ENCODE measurements at regions not wholly inside any gene's neighbourhood (a gene's known extent, or its start where the extent isn't known, plus 50 kb on each side); places are given as distances from the start of the nearest gene placed in this dataset.

- Histone ChIP-seq H3K79me1 (ENCODE audit: insufficient read depth, low read depth, low read length, poor library complexity, severe bottlenecking) (no peaks in the 10 kb centered on the region), H3K79me2 (ENCODE audit: insufficient read depth, low read length) (no peaks in the 10 kb centered on the region), H3K27ac (ENCODE audit: insufficient read length, low read depth, low read length) (no peak overlapping the region), H3K4ac (ENCODE audit: low read depth, low read length) (no peak overlapping the region), H4K8ac (replicated peaks; ENCODE audit: insufficient read length, low read depth, low read length) (no peak overlapping the region), H4K20me1 (ENCODE audit: control insufficient read depth, insufficient read depth, insufficient read length) (no peaks in the 10 kb centered on the region), H2BK20ac (ENCODE audit: low read depth, low read length, poor library complexity, severe bottlenecking) (no peak overlapping the region), H2BK15ac (ENCODE audit: low read depth, low read length) (no peak overlapping the region), H3K9me3 (ENCODE audit: control insufficient read depth, low read depth, low read length) (no peaks in the 10 kb centered on the region), H4K91ac (ENCODE audit: insufficient read length, low read depth, low read length) (no peak overlapping the region), H3K56ac (ENCODE audit: insufficient read length, low read depth, low read length) (no peak overlapping the region), H3K23ac (ENCODE audit: insufficient read length, low read depth, low read length) (no peak overlapping the region), H2BK5ac (ENCODE audit: insufficient read length, low read length) (no peak overlapping the region), H4K5ac (ENCODE audit: insufficient read length, low read depth, low read length) (no peak overlapping the region), H3K4me2 (ENCODE audit: insufficient read depth, insufficient read length, low read length) (no peak overlapping the region), H3K4me1 (ENCODE audit: insufficient read depth, low read length) (peaks cover 23% of the 10 kb centered on the region), H3K9ac (ENCODE audit: extremely low read depth, insufficient read length, low read length) (no peak overlapping the region), H3K27me3 (ENCODE audit: insufficient read depth, low read length) (no peaks in the 10 kb centered on the region), H3K14ac (ENCODE audit: insufficient read depth, low read length) (no peak overlapping the region), H2AFZ (ENCODE audit: low read length) (no peak overlapping the region), H2BK120ac (ENCODE audit: low read depth, low read length, poor library complexity, severe bottlenecking) (no peak overlapping the region), H3K18ac (ENCODE audit: insufficient read length, low read depth, low read length) (no peak overlapping the region), H2BK12ac (ENCODE audit: insufficient read length, low read depth, low read length) (no peak overlapping the region), H3K23me2 (ENCODE audit: insufficient read length, low read depth, low read length, poor library complexity, severe bottlenecking) (no peaks in the 10 kb centered on the region), H2AK5ac (ENCODE audit: insufficient read length, low read length) (no peak overlapping the region), H3T11ph (ENCODE audit: low read length) (peak overlapping the region; percentile 45)
- peak overlapping the region in 1 of 2 experiments; percentile 39; a peak in 1 of 5 replicates for H3K4me3 Mint-ChIP-seq
- 0 out of 7 replicates have a peak overlapping the region, but pooled peaks of 1 of the 3 experiments have one; percentile 2 for H3K27ac Mint-ChIP-seq
- no peaks in the 10 kb centered on the region; a peak in 1 of 7 replicates for H3K36me3 Mint-ChIP-seq (ENCODE audit: insufficient read depth in 1 of 3, low read depth in 3 of 3)
- 100% methylated on average over 1 of the region's 3 CpGs for WGBS (ENCODE audit: extremely low coverage, insufficient read length, low lambda C conversion rate)
- H3K4me1 Mint-ChIP-seq: peaks cover 50% of the 10 kb centered on the region in 2 experiments
- DNase-seq: no peak
- no peaks in the 10 kb centered on the region for H3K9me3 Mint-ChIP-seq
- TF ChIP-seq CTCF (conservative IDR thresholded peaks at IDR 0.05): no peak
- H3K27me3 Mint-ChIP-seq (ENCODE audit: low read depth): peaks cover 19% of the 10 kb centered on the region
Measured at GRCh38 chr10:123608047-123608446, 58.1 kb upstream of the GPR26 start.

Data from H9 (cell line).